ENCODE measurements at regions not wholly inside any gene's neighbourhood (a gene's known extent, or its start where the extent isn't known, plus 50 kb on each side); places are given as distances from the start of the nearest gene placed in this dataset.

DNA sequence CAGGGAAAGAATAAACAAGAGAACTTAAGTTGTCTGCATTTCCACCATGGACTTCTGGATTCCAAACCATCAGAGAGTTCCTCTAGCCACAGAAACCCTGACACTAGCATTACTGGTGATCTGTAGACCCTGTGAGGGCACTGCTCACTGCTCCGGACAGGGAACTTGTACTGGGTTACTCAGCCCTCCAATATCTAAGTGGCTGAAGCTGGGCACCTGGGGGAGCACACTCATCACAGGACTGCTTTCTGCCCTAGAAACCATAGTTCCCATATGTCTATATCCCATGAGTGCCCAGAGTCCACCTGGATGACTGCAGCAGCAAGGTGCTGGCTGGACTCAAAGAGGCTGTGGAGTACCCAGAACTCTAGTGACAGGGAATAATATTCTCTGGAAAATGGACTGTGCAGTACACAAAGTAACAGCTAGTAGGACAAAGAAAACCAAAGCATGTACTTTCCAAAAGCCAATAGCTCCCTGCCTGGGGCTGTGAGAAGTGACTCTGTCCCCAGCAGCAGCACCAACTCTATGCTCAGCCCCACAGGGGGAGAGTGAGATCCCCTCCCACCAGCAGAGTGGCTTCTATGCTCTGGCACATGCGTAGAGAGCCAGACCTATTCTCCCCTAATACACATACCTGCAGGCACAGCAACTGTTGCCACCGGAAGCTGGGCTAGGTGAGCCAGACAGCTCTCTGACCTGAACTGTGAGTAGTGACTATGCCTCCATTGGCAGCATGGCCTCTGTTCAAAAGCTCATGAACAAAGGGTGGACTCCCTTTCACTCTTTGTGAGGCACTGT is 472.9 kb upstream of the FTMT start:
- DNase-seq = no peak
- no peaks in the 10 kb centered on the region for H3K36me3 ChIP-seq

GRCh38 chr5:121380066-121380465 is 471.6 kb upstream of the FTMT start:
- intact Hi-C loops (cut with DNase I) = no loop called here

More for the DNA sequence above, 472.9 kb upstream of the FTMT start:
- TF ChIP-seq POLR2AphosphoS5 (IDR thresholded peaks at IDR 0.05) = no peak
- TF ChIP-seq EP300 (IDR thresholded peaks at IDR 0.05) = no peak
- TF ChIP-seq CTCF (IDR thresholded peaks at IDR 0.05) = no peak
- no peak for TF ChIP-seq POLR2A (IDR thresholded peaks at IDR 0.05)
- H3K27ac ChIP-seq = no peak overlapping the region
- intact Hi-C loops (cut with DNase I) = no loop called here
- H3K27me3 ChIP-seq = no peaks in the 10 kb centered on the region
- no peaks in the 10 kb centered on the region for H3K9me3 ChIP-seq
- H3K4me1 ChIP-seq = no peaks in the 10 kb centered on the region
- no peak overlapping the region for H3K4me3 ChIP-seq
- WGBS, 2 donors = 90% methylated on average over 3 of the region's 3 CpGs

GRCh38 chr5:121384359-121384758 is 467.3 kb upstream of the FTMT start:
- Histone ChIP-seq H3K27me3 (no peaks in the 10 kb centered on the region), H3K4me3 (no peak overlapping the region), H3K9me3 (no peaks in the 10 kb centered on the region), H3K36me3 (no peaks in the 10 kb centered on the region), H3K4me1 (no peaks in the 10 kb centered on the region), H3K27ac (no peak overlapping the region)
- intact Hi-C loops (cut with DNase I) = no loop called here
- no peak for TF ChIP-seq EP300 (IDR thresholded peaks at IDR 0.05)
- TF ChIP-seq POLR2AphosphoS5 (IDR thresholded peaks at IDR 0.05) = no peak
- TF ChIP-seq POLR2A (IDR thresholded peaks at IDR 0.05) = no peak
- TF ChIP-seq CTCF (IDR thresholded peaks at IDR 0.05) = no peak
- no peak for DNase-seq
- WGBS, 2 donors = 72 to 85% methylated on average over 5 of the region's 5 CpGs

More at GRCh38 chr5:121380066-121380465, 471.6 kb upstream of the FTMT start:
- Histone ChIP-seq H3K4me3 (no peak overlapping the region), H3K4me1 (no peaks in the 10 kb centered on the region), H3K27me3 (no peaks in the 10 kb centered on the region), H3K9me3 (no peaks in the 10 kb centered on the region), H3K27ac (no peak overlapping the region), H3K36me3 (no peaks in the 10 kb centered on the region)
- TF ChIP-seq POLR2A (IDR thresholded peaks at IDR 0.05) = no peak
- TF ChIP-seq POLR2AphosphoS5 (IDR thresholded peaks at IDR 0.05) = no peak
- no peak for TF ChIP-seq EP300 (IDR thresholded peaks at IDR 0.05)
- TF ChIP-seq CTCF (IDR thresholded peaks at IDR 0.05) = no peak
- DNase-seq = no peak
- 81 to 85% methylated on average over 2 of the region's 2 CpGs for WGBS, 2 donors

- intact Hi-C loops (cut with DNase I) = no loop called here
- H3K27ac ChIP-seq = no peak overlapping the region
- no peaks in the 10 kb centered on the region for H3K9me3 ChIP-seq
- no peak overlapping the region for H3K4me3 ChIP-seq
- H3K27me3 ChIP-seq = no peaks in the 10 kb centered on the region
- TF ChIP-seq EP300 (IDR thresholded peaks at IDR 0.05) = no peak
- no peaks in the 10 kb centered on the region for H3K36me3 ChIP-seq
- H3K4me1 ChIP-seq = no peaks in the 10 kb centered on the region
- 35 to 57% methylated on average over 2 of the region's 2 CpGs for WGBS, 2 donors
- no peak for DNase-seq
Measured at GRCh38 chr5:121386334-121386733, 465.3 kb upstream of the FTMT start.

DNA sequence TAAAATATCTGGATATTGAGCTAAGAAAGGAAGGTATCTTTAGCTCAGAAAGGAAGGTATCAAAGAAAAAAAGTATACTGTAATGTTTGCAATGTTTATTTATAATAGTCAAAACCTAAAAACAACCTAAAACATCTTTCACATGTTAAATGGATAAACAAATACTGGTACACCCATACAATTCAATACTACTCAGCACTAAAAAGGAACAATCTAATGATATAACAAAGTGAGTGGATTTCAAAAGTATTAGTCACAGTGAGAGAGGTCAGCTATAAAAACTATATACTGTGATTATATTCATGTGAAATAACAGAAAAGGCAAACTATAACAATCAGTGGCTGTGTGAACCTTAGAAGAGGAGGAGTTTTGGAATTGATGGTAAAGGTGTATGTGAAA is 455.0 kb upstream of the FTMT start:
- no peak for DNase-seq
- no peak overlapping the region for H3K4me3 ChIP-seq
- H3K27ac ChIP-seq = no peak overlapping the region
- no peaks in the 10 kb centered on the region for H3K9me3 ChIP-seq
- intact Hi-C loops (cut with DNase I) = no loop called here
- H3K36me3 ChIP-seq = no peaks in the 10 kb centered on the region
- no peaks in the 10 kb centered on the region for H3K4me1 ChIP-seq
- TF ChIP-seq POLR2A (IDR thresholded peaks at IDR 0.05) (no peak), EP300 (IDR thresholded peaks at IDR 0.05) (no peak), CTCF (IDR thresholded peaks at IDR 0.05) (no peak), POLR2AphosphoS5 (IDR thresholded peaks at IDR 0.05) (no peak)
- H3K27me3 ChIP-seq = no peaks in the 10 kb centered on the region

Measured in sigmoid colon (tissue), 6 donors.